Fibroblast of lung (primary cell): ENCODE measurements at regions not wholly inside any gene's neighbourhood (a gene's known extent, or its start where the extent isn't known, plus 50 kb on each side); places are given as distances from the start of the nearest gene placed in this dataset.

Experiments used
- EZH2 ChIP-seq: IDR thresholded peaks from 2 replicates; pipeline ENCODE4 v1.5.1; 2012; ENCODE audit warnings: low read length, control low read depth, mild to moderate bottlenecking; ENCODE audit errors: missing control alignments
- TF ChIP-seq, protein P1 (sequence below), 2 donors: IDR thresholded peaks in 1 of 2; conservative IDR thresholded peaks in 1 of 2; 1 replicate in 1 of 2; 2 replicates in 1 of 2; pipeline ENCODE4 v1.5.1; 2011 to 2012; ENCODE audit warnings: low read length in 2 of 2, control low read depth in 1 of 2, inconsistent platforms in 1 of 2, low read depth in 1 of 2, mild to moderate bottlenecking in 1 of 2

DNA sequence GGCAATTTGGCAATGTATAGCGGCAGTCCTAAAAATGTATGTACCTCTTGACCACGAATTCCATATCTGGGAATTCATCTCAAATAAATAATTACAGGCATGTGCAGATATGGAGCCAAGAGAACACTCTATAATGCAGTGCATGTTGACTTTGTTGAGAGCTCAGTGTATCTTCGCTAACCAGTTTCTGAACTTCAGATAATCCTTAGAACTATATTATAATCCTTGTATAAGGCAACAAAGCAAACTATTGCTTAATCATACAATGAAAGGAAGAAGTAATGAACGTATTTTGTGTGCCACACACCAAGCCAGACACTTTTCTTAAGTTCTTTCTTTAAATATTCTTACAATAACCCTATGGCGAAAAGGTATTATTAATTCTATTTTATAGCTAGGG is 168.5 kb downstream of the SMIM20 start:
- TF ChIP-seq, protein P1, sequence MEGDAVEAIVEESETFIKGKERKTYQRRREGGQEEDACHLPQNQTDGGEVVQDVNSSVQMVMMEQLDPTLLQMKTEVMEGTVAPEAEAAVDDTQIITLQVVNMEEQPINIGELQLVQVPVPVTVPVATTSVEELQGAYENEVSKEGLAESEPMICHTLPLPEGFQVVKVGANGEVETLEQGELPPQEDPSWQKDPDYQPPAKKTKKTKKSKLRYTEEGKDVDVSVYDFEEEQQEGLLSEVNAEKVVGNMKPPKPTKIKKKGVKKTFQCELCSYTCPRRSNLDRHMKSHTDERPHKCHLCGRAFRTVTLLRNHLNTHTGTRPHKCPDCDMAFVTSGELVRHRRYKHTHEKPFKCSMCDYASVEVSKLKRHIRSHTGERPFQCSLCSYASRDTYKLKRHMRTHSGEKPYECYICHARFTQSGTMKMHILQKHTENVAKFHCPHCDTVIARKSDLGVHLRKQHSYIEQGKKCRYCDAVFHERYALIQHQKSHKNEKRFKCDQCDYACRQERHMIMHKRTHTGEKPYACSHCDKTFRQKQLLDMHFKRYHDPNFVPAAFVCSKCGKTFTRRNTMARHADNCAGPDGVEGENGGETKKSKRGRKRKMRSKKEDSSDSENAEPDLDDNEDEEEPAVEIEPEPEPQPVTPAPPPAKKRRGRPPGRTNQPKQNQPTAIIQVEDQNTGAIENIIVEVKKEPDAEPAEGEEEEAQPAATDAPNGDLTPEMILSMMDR (conservative IDR thresholded peaks at IDR 0.05 in 1 of 2, IDR thresholded peaks at IDR 0.05 in 1 of 2; ENCODE audit: low read depth in 1 of 2, low read length in 2 of 2), result no peak
- no peak for TF ChIP-seq EZH2
